ENCODE measurements at regions not wholly inside any gene's neighbourhood (a gene's known extent, or its start where the extent isn't known, plus 50 kb on each side); places are given as distances from the start of the nearest gene placed in this dataset.
A peak's percentile ranks its signal among the peaks of the same experiment; 100 is the strongest.
"Not testable (repeated sequence)": the region's sequence is repeated elsewhere in the genome, so short reads cannot be mapped to it uniquely, and the experiment has no call there.

GRCh38 chr13:75181906-75182305 lies 300.1 kb downstream of the TBC1D4 start:
- DNase-seq (ENCODE audit: low read depth) = peak; percentile 31
- no peak for TF ChIP-seq CTCF (IDR thresholded peaks at IDR 0.05; ENCODE audit: control insufficient read depth, insufficient read depth, low read depth, low read length, missing control alignments)
- no peak overlapping the region for H3K4me3 ChIP-seq (ENCODE audit: control insufficient read depth, low read depth, low read length)

DNA sequence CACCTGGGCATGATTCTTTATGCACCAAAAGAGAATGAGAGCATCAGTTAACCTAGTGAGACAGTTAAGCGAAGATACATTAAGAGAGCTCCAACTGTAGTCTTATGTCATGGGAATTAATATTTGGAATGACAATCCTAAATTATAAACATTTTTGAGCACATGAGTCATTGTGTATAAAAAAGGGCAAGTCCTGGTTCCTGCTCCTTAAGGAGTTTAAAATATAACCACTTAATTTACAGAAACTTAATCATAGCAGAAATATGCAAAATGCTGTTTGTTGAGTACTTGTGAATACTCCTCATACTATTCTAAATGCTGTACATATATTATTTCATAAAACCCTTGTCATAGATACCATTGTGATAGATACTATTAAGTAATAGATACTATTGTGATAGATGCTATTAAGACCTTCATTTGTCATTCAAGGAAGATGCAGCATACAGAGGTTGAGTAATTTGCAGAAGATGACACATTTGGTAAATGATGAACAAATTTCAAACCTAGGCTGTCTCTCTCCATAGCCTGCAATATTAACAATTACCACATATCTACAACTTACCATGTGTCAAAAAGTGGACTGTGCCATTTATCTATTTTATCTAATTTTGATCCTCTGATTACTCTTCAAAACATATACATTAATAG lies 301.0 kb downstream of the TBC1D4 start:
- no peak for TF ChIP-seq CTCF (IDR thresholded peaks at IDR 0.05; ENCODE audit: control insufficient read depth, insufficient read depth, low read depth, low read length, missing control alignments)
- DNase-seq (ENCODE audit: low read depth) = no peak
- H3K4me3 ChIP-seq (ENCODE audit: control insufficient read depth, low read depth, low read length) = no peak overlapping the region

GRCh38 chr13:75178436-75178835 lies 303.5 kb downstream of the TBC1D4 start:
- DNase-seq (ENCODE audit: low read depth) = no peak
- no peak overlapping the region for H3K4me3 ChIP-seq (ENCODE audit: control insufficient read depth, low read depth, low read length)
- TF ChIP-seq CTCF (IDR thresholded peaks at IDR 0.05; ENCODE audit: control insufficient read depth, insufficient read depth, low read depth, low read length, missing control alignments) = no peak

DNA sequence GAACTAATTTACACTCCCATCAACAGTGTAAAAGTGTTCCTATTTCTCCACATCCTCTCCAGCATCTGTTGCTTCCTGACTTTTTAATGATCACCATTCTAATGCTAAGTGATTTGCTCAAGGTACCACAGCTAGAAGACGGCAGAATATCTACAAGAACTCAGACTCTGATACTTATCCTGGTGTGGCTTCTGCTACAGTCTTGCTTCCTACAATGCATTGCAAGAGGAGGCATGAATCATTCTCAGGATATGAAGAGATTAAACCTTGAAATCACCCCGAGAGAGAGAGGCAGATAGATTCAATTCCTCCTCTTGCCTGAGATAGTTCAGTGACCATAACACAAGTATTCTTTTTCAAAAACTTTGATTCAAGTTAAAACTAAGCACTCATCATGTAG lies 306.4 kb downstream of the TBC1D4 start:
- no peak for TF ChIP-seq CTCF (IDR thresholded peaks at IDR 0.05; ENCODE audit: control insufficient read depth, insufficient read depth, low read depth, low read length, missing control alignments)
- DNase-seq (ENCODE audit: low read depth) = no peak
- H3K4me3 ChIP-seq (ENCODE audit: control insufficient read depth, low read depth, low read length) = no peak overlapping the region

DNA sequence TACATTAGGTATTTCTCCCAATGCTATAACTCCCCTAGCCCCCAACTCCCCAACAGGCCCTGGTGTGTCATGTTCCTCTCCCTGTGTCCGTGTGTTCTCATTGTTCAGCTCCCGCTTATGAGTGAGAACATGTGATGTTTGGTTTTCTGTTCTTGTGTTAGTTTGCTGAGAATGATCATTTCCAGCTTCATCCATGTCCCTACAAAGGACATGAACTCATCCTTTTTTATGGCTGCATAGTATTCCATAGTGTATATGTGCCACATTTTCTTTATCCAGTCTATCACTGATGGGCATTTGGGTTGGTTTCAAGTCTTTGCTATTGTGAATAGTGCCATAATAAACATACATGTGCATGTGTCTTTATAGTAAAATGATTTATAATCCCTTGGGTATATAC lies 306.9 kb downstream of the TBC1D4 start:
- H3K4me3 ChIP-seq (ENCODE audit: control insufficient read depth, low read depth, low read length); DNase-seq (ENCODE audit: low read depth): not testable (repeated sequence)

DNA sequence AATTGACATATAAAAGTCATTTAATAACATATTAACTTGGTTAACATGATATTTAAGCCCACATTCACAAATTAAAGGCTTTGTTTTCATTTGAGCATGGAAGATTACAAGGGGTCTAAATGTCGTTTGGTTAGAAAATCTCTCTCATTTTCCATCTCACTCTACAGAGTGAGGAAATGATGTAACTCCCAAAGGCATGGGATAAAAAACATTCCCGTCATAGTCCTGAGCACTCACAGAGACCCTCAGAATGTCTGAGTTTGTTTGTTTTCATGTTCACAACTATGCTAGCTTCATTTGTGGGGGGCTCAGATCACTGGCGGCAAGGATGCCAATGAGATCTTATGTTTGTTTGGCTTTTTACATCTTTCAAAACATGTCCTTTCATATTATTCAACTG lies 307.5 kb downstream of the TBC1D4 start:
- no peak overlapping the region for H3K4me3 ChIP-seq (ENCODE audit: control insufficient read depth, low read depth, low read length)
- DNase-seq (ENCODE audit: low read depth) = no peak
- TF ChIP-seq CTCF (IDR thresholded peaks at IDR 0.05; ENCODE audit: control insufficient read depth, insufficient read depth, low read depth, low read length, missing control alignments) = no peak

- TF ChIP-seq CTCF (IDR thresholded peaks at IDR 0.05; ENCODE audit: control insufficient read depth, insufficient read depth, low read depth, low read length, missing control alignments) = no peak
- DNase-seq (ENCODE audit: low read depth) = no peak
- no peak overlapping the region for H3K4me3 ChIP-seq (ENCODE audit: control insufficient read depth, low read depth, low read length)
These were observed 308.3 kb downstream of the TBC1D4 start for GRCh38 chr13:75173457-75174356.
